BLaER1 treated with 17β-estradiol and CSF1 and Interleukin-3, amounts not matched to agents 10 nM and 100 nM (cell line): ENCODE measurements at regions not wholly inside any gene's neighbourhood (a gene's known extent, or its start where the extent isn't known, plus 50 kb on each side); places are given as distances from the start of the nearest gene placed in this dataset.

Experiments
- H3K27ac ChIP-seq, 11 experiments: shearing (Covaris generic); formaldehyde crosslinking; 2 replicates each; pipeline ENCODE4 v1.8.1; 2022
- H3K27me3 ChIP-seq, 11 experiments: shearing (Covaris generic); formaldehyde crosslinking; 2 replicates each; pipeline ENCODE4 v1.8.1; 2022
- H3K36me3 ChIP-seq, 11 experiments: shearing (Covaris generic); formaldehyde crosslinking; 2 replicates each; pipeline ENCODE4 v1.8.1; 2022
- H3K4me1 ChIP-seq, 10 experiments: shearing (Covaris generic); formaldehyde crosslinking; 2 replicates each; pipeline ENCODE4 v1.8.1; 2022
- H3K4me2 ChIP-seq, 11 experiments: shearing (Covaris generic); formaldehyde crosslinking; 2 replicates each; pipeline ENCODE4 v1.8.1; 2022
- H3K4me3 ChIP-seq, 10 experiments: shearing (Covaris generic); formaldehyde crosslinking; 2 replicates each; pipeline ENCODE4 v1.8.1; 2022
- H3K9ac ChIP-seq, 11 experiments: shearing (Covaris generic); formaldehyde crosslinking; 2 replicates each; pipeline ENCODE4 v1.8.1; 2022
- H3K9me3 ChIP-seq, 11 experiments: shearing (Covaris generic); formaldehyde crosslinking; replicated peaks in 1 of 11; 2 replicates each; pipeline ENCODE4 v1.8.1; 2022
- H4K20me1 ChIP-seq, 11 experiments: shearing (Covaris generic); formaldehyde crosslinking; 2 replicates each; pipeline ENCODE4 v1.8.1; 2022
- Cebpa-rat ChIP-seq, 11 experiments: shearing (Covaris generic); IDR thresholded peaks; 2 replicates each; pipeline ENCODE4 v1.8.1; 2022

- Histone ChIP-seq H3K9ac (no peak overlapping the region), H4K20me1 (no peaks in the 10 kb centered on the region), H3K4me2 (no peak overlapping the region), H3K27ac (no peak overlapping the region), H3K27me3 (no peaks in the 10 kb centered on the region), H3K9me3 (no peaks in the 10 kb centered on the region), H3K36me3 (no peaks in the 10 kb centered on the region), H3K4me3 (no peak overlapping the region), H3K4me1 (no peaks in the 10 kb centered on the region)
- TF ChIP-seq Cebpa-rat (IDR thresholded peaks at IDR 0.05): no peak
Measured at GRCh38 chr15:53247041-53247708, 457.0 kb upstream of the ONECUT1 start.

DNA sequence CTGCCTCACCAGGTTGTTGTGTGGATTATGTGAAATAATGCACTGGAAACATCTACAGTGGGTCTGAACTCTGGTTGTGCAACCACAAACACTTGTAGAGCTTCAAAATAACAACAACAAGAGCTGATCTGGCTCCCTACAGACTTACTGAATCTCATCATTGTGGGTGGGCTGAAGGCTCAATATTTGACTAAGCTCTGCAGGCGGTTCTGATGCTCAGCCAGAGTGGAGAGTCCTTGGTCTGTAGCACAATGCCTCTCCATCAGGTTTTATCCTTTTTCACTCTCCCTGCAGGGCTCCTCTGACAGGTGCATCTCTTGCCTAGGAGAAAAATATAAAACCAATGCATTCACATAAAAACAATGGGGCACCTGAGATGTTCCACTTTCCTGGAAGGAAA lies 456.3 kb upstream of the ONECUT1 start:
- H4K20me1 ChIP-seq: no peaks in the 10 kb centered on the region
- H3K4me2 ChIP-seq: no peak overlapping the region
- no peaks in the 10 kb centered on the region for H3K4me1 ChIP-seq
- no peaks in the 10 kb centered on the region for H3K9me3 ChIP-seq
- H3K27ac ChIP-seq: no peak overlapping the region
- no peak for TF ChIP-seq Cebpa-rat (IDR thresholded peaks at IDR 0.05)
- H3K36me3 ChIP-seq: no peaks in the 10 kb centered on the region
- no peak overlapping the region for H3K4me3 ChIP-seq
- H3K27me3 ChIP-seq: no peaks in the 10 kb centered on the region
- no peak overlapping the region for H3K9ac ChIP-seq

DNA sequence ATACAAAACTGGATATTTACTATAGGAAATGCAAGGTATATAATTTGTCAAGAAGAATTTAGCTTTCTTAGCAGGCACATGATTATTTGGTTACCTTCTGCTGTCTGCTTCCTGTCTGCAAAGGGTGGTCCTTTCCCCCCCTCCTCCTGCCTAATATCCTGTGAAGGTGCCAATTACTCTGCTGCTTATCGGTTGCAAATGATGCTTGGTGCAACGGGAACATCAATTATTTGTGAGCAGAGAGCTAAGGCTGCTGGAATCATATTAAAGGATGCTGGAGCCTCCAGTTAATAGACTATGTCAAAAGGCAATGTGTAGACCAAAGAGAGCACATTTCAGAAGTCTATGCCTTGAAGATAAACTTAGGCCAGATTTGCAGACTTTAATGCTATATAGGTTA lies 443.7 kb upstream of the ONECUT1 start:
- H3K4me1 ChIP-seq: no peaks in the 10 kb centered on the region
- no peak overlapping the region for H3K4me2 ChIP-seq
- no peaks in the 10 kb centered on the region for H3K27me3 ChIP-seq
- H3K9ac ChIP-seq: no peak overlapping the region
- H3K27ac ChIP-seq: no peak overlapping the region
- TF ChIP-seq Cebpa-rat (IDR thresholded peaks at IDR 0.05): no peak
- H3K9me3 ChIP-seq: no peaks in the 10 kb centered on the region
- H3K4me3 ChIP-seq: no peak overlapping the region
- no peaks in the 10 kb centered on the region for H3K36me3 ChIP-seq
- no peaks in the 10 kb centered on the region for H4K20me1 ChIP-seq

DNA sequence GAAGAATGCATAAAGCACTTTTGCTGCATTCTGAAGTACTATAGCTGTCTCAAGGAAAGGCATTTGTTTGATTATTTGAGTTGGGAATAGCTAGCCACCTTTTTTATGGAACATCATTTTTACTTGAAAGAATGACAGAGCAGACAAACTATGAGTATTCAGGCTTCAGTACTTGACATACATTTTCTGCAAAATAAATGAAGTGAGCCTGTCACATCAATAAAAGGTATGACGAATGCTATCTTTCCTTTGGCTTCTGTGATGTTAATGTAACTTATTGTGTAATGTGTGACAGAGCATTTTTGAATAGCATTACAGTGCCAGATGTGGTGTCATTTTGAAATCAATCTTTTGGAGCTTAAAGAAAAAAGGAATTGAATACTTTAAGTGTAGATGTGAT lies 440.3 kb upstream of the ONECUT1 start:
- Histone ChIP-seq H3K27ac (no peak overlapping the region), H3K9ac (no peak overlapping the region), H3K9me3 (no peaks in the 10 kb centered on the region), H4K20me1 (no peaks in the 10 kb centered on the region), H3K27me3 (no peaks in the 10 kb centered on the region), H3K4me3 (no peak overlapping the region), H3K4me2 (no peak overlapping the region), H3K36me3 (no peaks in the 10 kb centered on the region), H3K4me1 (no peaks in the 10 kb centered on the region)
- TF ChIP-seq Cebpa-rat (IDR thresholded peaks at IDR 0.05): no peak

GRCh38 chr15:53226559-53226958 lies 436.4 kb upstream of the ONECUT1 start:
- H4K20me1 ChIP-seq: no peaks in the 10 kb centered on the region
- H3K9me3 ChIP-seq: no peaks in the 10 kb centered on the region
- H3K4me1 ChIP-seq: no peaks in the 10 kb centered on the region
- H3K9ac ChIP-seq: no peak overlapping the region
- H3K27ac ChIP-seq: no peak overlapping the region
- no peak overlapping the region for H3K4me2 ChIP-seq
- H3K36me3 ChIP-seq: no peaks in the 10 kb centered on the region
- no peaks in the 10 kb centered on the region for H3K27me3 ChIP-seq
- no peak overlapping the region for H3K4me3 ChIP-seq
- no peak for TF ChIP-seq Cebpa-rat (IDR thresholded peaks at IDR 0.05)

DNA sequence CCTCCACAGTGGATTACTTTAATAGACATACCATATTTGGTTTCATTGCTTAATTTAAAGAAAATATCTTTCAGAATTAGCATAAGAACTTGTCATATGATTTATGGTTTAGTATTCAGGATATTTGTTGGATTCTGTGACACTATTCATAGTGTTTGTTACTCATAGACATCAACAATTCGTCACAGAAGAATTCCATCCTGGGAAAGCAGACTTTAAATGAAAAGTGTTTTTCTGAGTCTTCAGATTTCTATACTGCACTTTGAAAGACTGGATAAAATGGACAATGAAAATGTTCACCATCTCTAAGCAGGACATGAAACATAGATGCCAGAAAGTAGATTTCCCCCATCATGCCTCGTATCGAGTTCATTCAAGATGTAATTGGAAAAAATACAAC lies 435.6 kb upstream of the ONECUT1 start:
- H4K20me1 ChIP-seq: no peaks in the 10 kb centered on the region
- H3K9ac ChIP-seq: no peak overlapping the region
- no peak overlapping the region for H3K4me3 ChIP-seq

GRCh38 chr15:53224371-53224770 lies 434.2 kb upstream of the ONECUT1 start:
- no peak for TF ChIP-seq Cebpa-rat (IDR thresholded peaks at IDR 0.05)
- Histone ChIP-seq H3K9ac (no peak overlapping the region), H3K9me3 (no peaks in the 10 kb centered on the region), H3K4me3 (no peak overlapping the region), H3K4me2 (no peak overlapping the region), H3K27me3 (no peaks in the 10 kb centered on the region), H3K4me1 (no peaks in the 10 kb centered on the region; a peak in 1 of 20 replicates), H4K20me1 (no peaks in the 10 kb centered on the region), H3K27ac (no peak overlapping the region), H3K36me3 (no peaks in the 10 kb centered on the region)

More for the DNA sequence above, 435.6 kb upstream of the ONECUT1 start:
- no peaks in the 10 kb centered on the region for H3K9me3 ChIP-seq
- no peaks in the 10 kb centered on the region for H3K4me1 ChIP-seq
- H3K27ac ChIP-seq: no peak overlapping the region
- no peak overlapping the region for H3K4me2 ChIP-seq
- TF ChIP-seq Cebpa-rat (IDR thresholded peaks at IDR 0.05): no peak
- H3K27me3 ChIP-seq: no peaks in the 10 kb centered on the region
- no peaks in the 10 kb centered on the region for H3K36me3 ChIP-seq

DNA sequence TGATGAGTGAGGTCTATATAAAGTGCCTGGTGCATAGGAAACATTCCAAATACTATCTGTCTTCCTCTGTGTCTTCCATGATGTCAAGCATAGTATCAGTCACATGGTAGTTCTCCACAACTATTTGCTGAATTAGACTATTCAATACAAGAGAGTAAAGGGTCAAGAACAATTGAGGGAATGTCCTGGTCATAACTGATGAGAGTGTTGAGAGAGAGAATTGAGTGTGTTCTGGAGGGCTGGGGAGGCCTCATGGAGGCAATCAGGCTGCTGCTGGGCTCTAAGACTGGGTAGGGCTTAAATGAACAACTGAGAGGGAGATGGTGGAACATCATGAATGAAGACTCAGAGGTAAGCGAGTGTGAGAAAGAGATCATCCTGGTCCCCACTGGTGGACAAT lies 433.7 kb upstream of the ONECUT1 start:
- Histone ChIP-seq H3K9me3 (no peaks in the 10 kb centered on the region), H3K4me3 (no peak overlapping the region), H3K4me1 (no peaks in the 10 kb centered on the region; a peak in 1 of 20 replicates), H4K20me1 (no peaks in the 10 kb centered on the region), H3K27ac (no peak overlapping the region), H3K36me3 (no peaks in the 10 kb centered on the region), H3K4me2 (no peak overlapping the region), H3K27me3 (no peaks in the 10 kb centered on the region), H3K9ac (no peak overlapping the region)
- TF ChIP-seq Cebpa-rat (IDR thresholded peaks at IDR 0.05): no peak

DNA sequence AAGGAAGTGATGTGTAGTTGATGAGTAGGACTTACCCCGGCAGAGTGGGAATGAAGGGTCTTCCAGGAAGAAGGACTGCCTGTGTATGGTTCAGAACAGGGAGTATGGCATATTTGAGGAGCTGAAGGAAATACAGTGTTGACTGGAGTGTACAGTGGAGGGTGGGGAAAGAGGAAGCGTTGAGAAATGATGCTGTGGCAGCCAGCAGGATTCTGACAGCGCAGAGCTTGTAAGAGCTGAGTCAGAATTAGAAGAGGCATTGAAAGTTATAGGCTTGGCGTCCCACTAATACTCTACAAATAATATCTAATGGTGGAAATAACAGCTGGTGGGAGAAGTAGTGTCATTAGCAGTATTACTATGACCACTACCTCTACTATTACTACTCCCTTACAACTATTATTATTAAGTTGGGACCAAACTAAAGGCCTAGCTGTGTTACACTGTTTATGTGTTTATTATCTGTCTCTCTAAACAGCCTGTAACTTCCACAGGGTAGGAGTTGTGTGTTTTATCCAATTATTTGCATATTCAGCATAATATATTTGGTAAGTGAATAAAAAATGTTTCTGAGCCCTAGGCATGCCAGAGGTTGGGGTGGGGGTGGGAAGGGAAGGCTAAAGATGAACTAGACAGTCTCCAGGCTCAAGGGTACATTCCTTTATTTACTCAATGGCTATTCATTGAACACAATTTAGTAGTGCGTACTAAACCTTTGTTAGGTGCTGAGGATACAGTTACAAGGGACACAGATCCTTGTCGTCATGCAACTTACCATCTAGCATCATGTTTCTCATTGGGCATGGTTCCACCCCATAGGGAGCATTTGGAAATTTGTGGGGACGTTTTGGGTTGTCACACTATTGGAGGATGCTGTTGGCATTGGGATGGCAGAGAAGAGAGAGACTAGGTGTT lies 428.8 kb upstream of the ONECUT1 start:
- H3K9me3 ChIP-seq: no peaks in the 10 kb centered on the region
- no peaks in the 10 kb centered on the region for H3K27me3 ChIP-seq
- no peaks in the 10 kb centered on the region; a peak in 1 of 20 replicates for H3K4me1 ChIP-seq
- no peak overlapping the region for H3K4me2 ChIP-seq
- H4K20me1 ChIP-seq: no peaks in the 10 kb centered on the region
- H3K9ac ChIP-seq: no peak overlapping the region
- no peaks in the 10 kb centered on the region for H3K36me3 ChIP-seq
- no peak overlapping the region for H3K4me3 ChIP-seq
- H3K27ac ChIP-seq: no peak overlapping the region
- TF ChIP-seq Cebpa-rat (IDR thresholded peaks at IDR 0.05): no peak

GRCh38 chr15:53216036-53216435 lies 425.9 kb upstream of the ONECUT1 start:
- Histone ChIP-seq H3K36me3 (no peaks in the 10 kb centered on the region), H3K4me2 (no peak overlapping the region), H4K20me1 (no peaks in the 10 kb centered on the region), H3K27ac (no peak overlapping the region), H3K27me3 (no peaks in the 10 kb centered on the region), H3K4me1 (no peaks in the 10 kb centered on the region; a peak in 1 of 20 replicates), H3K9me3 (no peaks in the 10 kb centered on the region), H3K4me3 (no peak overlapping the region), H3K9ac (no peak overlapping the region)
- TF ChIP-seq Cebpa-rat (IDR thresholded peaks at IDR 0.05): no peak
